ENCODE measurements at regions not wholly inside any gene's neighbourhood (a gene's known extent, or its start where the extent isn't known, plus 50 kb on each side); places are given as distances from the start of the nearest gene placed in this dataset.

DNA sequence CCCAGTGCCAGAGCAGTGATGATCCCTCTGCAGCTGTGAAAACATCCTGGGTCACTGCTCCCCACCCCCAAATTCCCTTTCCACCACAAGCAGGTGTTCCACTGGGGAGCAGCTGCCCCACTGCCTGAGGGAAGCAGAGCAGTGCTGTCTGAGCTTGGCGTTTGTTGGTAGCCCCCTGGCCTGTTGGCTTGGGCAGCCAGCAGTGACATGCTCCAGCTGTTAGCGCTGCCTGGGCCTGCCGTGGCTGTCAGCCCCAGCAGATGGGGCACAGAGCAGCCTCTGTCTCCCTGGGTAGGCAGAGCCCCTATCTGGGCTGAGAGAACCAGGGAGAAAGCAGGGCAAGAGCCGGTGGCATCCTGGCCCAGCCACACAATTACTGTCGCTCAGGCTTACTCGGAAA is 247.7 kb downstream of the GLI2 start:
- H3K36me3 Mint-ChIP-seq: peaks cover 51% of the 10 kb centered on the region
- H3K4me1 Mint-ChIP-seq: no peaks in the 10 kb centered on the region
- no peaks in the 10 kb centered on the region for H3K27me3 Mint-ChIP-seq (ENCODE audit: low read depth)
- H3K9me3 Mint-ChIP-seq: peaks cover 12% of the 10 kb centered on the region
- DNase-seq (ENCODE audit: low spot score in 2 of 2, unreplicated experiment in 2 of 2): no peak
- no peak overlapping the region for H3K27ac Mint-ChIP-seq
- H3K4me3 Mint-ChIP-seq: no peak overlapping the region
- TF ChIP-seq, protein P1, sequence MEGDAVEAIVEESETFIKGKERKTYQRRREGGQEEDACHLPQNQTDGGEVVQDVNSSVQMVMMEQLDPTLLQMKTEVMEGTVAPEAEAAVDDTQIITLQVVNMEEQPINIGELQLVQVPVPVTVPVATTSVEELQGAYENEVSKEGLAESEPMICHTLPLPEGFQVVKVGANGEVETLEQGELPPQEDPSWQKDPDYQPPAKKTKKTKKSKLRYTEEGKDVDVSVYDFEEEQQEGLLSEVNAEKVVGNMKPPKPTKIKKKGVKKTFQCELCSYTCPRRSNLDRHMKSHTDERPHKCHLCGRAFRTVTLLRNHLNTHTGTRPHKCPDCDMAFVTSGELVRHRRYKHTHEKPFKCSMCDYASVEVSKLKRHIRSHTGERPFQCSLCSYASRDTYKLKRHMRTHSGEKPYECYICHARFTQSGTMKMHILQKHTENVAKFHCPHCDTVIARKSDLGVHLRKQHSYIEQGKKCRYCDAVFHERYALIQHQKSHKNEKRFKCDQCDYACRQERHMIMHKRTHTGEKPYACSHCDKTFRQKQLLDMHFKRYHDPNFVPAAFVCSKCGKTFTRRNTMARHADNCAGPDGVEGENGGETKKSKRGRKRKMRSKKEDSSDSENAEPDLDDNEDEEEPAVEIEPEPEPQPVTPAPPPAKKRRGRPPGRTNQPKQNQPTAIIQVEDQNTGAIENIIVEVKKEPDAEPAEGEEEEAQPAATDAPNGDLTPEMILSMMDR (IDR thresholded peaks at IDR 0.05; ENCODE audit: unreplicated experiment): no peak

DNA sequence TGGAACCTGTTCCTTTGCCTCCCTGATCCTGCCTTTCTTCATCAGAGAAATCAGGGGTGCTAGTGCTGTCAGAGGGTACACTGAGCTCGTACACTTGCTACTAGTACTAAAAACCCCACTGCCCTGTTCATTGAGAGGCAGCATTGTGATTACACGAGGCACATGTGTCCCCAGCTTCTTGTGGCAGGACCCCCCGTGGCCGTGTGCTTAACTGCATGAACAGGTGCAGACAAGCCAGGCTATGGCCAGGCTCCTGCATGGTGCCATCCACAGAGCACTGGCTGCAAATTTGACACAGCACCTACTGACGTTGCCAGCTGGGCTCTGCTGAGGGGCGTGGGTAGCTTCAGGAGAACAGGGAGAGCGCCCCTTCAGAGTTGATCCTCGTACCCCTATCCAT is 248.4 kb downstream of the GLI2 start:
- Mint-ChIP-seq H3K4me3 (no peak overlapping the region), H3K4me1 (no peaks in the 10 kb centered on the region), H3K36me3 (peaks cover 48% of the 10 kb centered on the region), H3K27me3 (ENCODE audit: low read depth) (no peaks in the 10 kb centered on the region), H3K27ac (no peak overlapping the region), H3K9me3 (peaks cover 12% of the 10 kb centered on the region)
- DNase-seq (ENCODE audit: low spot score in 2 of 2, unreplicated experiment in 2 of 2): no peak
- TF ChIP-seq, protein P1 (IDR thresholded peaks at IDR 0.05; ENCODE audit: unreplicated experiment): no peak

DNA sequence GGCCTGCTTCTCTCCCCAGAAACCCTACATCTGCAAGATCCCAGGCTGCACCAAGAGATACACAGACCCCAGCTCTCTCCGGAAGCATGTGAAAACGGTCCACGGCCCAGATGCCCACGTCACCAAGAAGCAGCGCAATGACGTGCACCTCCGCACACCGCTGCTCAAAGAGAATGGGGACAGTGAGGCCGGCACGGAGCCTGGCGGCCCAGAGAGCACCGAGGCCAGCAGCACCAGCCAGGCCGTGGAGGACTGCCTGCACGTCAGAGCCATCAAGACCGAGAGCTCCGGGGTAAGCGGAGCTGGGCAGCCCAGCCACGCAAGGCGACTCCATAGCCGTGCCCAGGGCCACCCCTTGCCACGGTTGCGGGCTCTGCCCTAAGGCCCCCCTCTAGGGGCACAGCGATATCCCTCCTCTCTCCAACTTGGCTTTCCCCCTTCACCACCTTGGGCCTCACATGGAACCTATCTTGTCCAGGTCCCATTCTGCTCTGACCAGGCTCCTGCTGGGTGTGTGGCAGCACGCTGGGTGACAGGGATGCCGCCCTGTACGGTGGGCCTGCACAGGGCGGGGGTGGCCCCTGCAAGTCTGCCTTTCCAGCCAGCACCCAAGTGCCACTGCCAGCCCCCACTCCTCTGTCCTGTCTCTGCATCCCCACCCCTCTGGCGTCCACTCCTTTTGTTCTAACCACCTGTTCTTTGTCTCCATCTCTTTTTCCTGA is 248.9 kb downstream of the GLI2 start:
- no peaks in the 10 kb centered on the region for H3K4me1 Mint-ChIP-seq
- TF ChIP-seq, protein P1 (IDR thresholded peaks at IDR 0.05; ENCODE audit: unreplicated experiment): no peak
- H3K27me3 Mint-ChIP-seq (ENCODE audit: low read depth): no peaks in the 10 kb centered on the region
- H3K27ac Mint-ChIP-seq: no peak overlapping the region
- H3K4me3 Mint-ChIP-seq: no peak overlapping the region
- H3K9me3 Mint-ChIP-seq: peaks cover 8% of the 10 kb centered on the region
- peaks cover 44% of the 10 kb centered on the region for H3K36me3 Mint-ChIP-seq
- DNase-seq (ENCODE audit: low spot score in 2 of 2, unreplicated experiment in 2 of 2): no peak

DNA sequence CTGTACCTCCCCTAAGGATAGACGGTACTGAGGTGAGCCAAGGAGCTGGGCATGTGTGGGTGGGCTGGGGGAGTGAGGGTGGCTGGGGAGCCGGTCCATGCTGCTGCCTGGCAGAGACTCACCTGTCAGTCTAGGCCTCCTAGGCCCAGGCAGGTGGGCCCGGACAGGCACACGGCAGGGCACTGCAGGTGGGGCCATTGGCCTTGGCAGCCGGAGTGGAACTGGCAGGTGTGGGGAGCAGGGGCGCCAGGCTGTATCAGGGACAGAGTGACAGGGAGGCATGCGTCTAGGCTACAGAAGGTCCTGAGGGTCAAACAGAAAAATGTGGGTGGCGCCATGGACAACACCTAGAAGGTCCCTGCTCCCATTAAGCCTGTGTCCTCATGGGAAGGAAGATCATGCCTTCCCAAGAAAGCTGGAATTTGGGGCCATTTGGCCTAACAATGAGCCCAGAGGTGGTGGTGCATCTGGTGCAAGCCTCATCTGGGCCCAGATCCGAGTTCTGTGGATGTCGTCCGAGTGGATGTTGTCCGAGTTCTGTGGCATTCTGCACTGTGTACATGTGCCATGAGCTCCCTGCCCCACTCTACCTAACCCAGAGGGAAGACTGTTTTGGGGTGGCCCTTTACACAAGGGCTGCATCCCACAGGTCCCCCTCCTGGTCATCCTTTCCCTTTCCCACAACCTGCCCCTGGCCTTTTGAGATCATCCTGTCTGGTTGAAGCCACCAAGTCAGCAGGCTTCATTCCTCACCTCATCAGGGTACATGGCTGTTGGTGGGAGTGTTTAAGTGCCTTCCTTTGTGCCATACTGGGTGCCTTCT is 249.7 kb downstream of the GLI2 start:
- TF ChIP-seq, protein P1 (IDR thresholded peaks at IDR 0.05; ENCODE audit: unreplicated experiment): no peak
- H3K36me3 Mint-ChIP-seq: peaks cover 38% of the 10 kb centered on the region
- no peak overlapping the region for H3K27ac Mint-ChIP-seq
- no peaks in the 10 kb centered on the region for H3K27me3 Mint-ChIP-seq (ENCODE audit: low read depth)
- DNase-seq (ENCODE audit: low spot score in 2 of 2, unreplicated experiment in 2 of 2): no peak
- H3K4me3 Mint-ChIP-seq: no peak overlapping the region
- peaks cover under 1% of the 10 kb centered on the region for H3K9me3 Mint-ChIP-seq
- H3K4me1 Mint-ChIP-seq: no peaks in the 10 kb centered on the region

DNA sequence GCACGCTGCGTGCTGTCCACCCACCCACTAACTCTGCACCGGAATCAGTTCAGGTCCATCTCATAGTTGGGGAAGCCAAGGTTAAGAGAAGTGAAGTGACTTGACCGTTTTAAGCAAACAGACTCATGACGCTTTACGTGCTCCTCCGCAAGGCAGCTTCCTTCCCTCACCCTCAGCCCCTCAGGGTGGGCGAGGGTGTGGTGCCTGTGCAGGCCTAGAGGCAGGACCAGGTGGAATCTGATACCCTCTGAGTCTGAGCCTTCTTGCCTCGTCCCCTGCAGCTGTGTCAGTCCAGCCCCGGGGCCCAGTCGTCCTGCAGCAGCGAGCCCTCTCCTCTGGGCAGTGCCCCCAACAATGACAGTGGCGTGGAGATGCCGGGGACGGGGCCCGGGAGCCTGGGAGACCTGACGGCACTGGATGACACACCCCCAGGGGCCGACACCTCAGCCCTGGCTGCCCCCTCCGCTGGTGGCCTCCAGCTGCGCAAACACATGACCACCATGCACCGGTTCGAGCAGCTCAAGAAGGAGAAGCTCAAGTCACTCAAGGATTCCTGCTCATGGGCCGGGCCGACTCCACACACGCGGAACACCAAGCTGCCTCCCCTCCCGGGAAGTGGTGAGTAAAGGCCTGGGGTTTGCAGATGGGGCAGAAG is 250.5 kb downstream of the GLI2 start:
- peaks cover 41% of the 10 kb centered on the region for H3K36me3 Mint-ChIP-seq
- H3K4me3 Mint-ChIP-seq: no peak overlapping the region
- no peak overlapping the region for H3K27ac Mint-ChIP-seq
- TF ChIP-seq, protein P1 (IDR thresholded peaks at IDR 0.05; ENCODE audit: unreplicated experiment): no peak
- H3K4me1 Mint-ChIP-seq: no peaks in the 10 kb centered on the region
- H3K9me3 Mint-ChIP-seq: no peaks in the 10 kb centered on the region
- DNase-seq (ENCODE audit: low spot score in 2 of 2, unreplicated experiment in 2 of 2): no peak
- H3K27me3 Mint-ChIP-seq (ENCODE audit: low read depth): no peaks in the 10 kb centered on the region
